ENCODE measurements at regions not wholly inside any gene's neighbourhood (a gene's known extent, or its start where the extent isn't known, plus 50 kb on each side); places are given as distances from the start of the nearest gene placed in this dataset.
"Not testable (repeated sequence)": the region's sequence is repeated elsewhere in the genome, so short reads cannot be mapped to it uniquely, and the experiment has no call there.

GRCh38 chr7:133132906-133133305, 51.0 kb upstream of the CHCHD3 start:
- no peak for DNase-seq (ENCODE audit: low spot score)

GRCh38 chr7:133134810-133135209, 52.9 kb upstream of the CHCHD3 start:
- no peak for DNase-seq (ENCODE audit: low spot score)

DNA sequence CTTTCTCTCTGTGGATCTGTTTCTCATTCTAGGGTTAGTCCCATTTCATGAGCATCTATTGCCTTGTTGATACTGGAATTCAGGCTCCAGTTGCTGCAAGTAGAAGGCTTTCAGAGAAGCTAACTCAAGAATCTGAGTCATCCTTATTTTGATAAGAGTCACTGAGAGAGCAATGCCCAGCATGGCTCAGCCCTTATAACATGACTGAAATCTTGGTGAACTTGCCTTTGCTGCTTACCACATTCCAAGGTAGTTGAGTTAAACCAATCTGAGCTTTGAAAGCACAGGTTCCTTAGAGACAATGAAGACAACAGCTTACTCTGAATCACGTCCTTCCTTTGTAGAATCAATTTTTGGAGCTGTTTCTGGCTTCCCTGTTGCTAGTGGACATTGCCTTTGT, 53.6 kb upstream of the CHCHD3 start:
- DNase-seq (ENCODE audit: low spot score): no peak

DNA sequence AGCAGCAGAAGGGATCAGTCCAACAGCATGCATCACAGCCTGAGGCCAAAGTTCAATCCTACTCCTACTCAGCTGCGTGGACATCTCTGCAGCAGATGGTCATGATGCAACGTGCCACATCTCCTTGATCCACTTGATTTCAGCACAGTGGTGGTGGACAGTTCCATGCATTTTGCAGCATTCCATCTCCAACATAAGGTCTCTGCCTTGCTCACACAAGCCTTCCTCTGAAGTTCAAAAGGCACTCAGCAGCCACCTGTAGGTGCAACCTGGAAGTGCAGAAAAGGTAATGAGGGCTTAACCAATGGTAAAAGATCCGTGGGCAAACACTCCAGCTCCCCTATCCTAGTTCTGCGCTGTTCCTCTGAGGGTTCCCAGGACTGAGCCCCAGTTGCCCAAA, 57.5 kb upstream of the CHCHD3 start:
- peak; percentile 51 for DNase-seq (ENCODE audit: low spot score)

- DNase-seq (ENCODE audit: low spot score): no peak
Observed at GRCh38 chr7:133139801-133140200, 57.9 kb upstream of the CHCHD3 start.

DNA sequence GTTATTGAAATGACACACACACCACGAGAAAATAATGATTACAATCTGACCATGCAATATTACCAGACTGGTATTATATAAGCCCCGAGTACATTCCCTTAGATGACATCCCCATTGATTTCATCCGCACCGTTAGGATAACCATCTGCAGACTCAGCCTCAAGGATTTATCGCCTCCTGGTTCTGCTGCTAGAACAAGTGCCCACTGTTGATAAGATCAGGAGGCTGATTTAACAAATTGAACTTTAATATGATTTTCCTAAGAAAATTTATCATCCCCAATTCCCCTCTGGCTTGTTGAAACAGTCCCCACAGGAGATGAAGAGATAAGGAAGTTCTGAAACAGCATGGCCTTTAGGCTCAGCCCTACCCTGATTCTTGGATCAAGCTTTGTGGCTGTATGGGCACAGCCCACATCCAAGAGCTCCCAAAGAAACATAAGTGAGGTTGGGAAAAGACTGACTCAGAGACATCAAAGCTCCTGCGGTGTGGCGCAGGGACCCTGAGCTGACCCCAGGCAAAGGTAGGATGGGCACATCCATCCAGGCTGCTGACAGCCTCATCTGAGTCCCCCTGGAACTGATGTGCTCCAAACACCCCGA, 59.2 kb upstream of the CHCHD3 start:
- no peak for DNase-seq (ENCODE audit: low spot score)

DNA sequence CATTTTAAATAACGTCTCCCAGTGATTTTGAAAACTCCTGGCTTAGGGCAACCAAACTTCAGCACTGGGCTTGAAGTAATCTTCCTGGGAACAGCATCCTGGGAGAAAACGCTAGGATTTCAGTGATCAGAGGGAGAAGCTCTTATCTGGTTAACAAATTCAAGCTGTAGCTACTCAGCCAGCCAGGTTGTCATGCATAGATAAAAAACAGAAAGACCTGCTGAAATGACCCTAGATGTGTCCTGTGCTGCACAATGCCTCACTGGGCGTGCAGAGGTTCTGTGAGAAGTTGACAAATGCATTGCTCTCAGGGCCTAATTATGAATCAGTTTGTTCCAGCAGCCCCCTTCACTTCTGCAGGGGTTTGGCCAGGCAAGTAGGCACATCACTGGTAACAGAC, 68.9 kb upstream of the CHCHD3 start:
- no peak for DNase-seq (ENCODE audit: low spot score)

- no peak for DNase-seq (ENCODE audit: low spot score)
Observed at GRCh38 chr7:133152875-133153274, 71.0 kb upstream of the CHCHD3 start.

- DNase-seq (ENCODE audit: low spot score): no peak
Observed at GRCh38 chr7:133155146-133155545, 73.3 kb upstream of the CHCHD3 start.

DNA sequence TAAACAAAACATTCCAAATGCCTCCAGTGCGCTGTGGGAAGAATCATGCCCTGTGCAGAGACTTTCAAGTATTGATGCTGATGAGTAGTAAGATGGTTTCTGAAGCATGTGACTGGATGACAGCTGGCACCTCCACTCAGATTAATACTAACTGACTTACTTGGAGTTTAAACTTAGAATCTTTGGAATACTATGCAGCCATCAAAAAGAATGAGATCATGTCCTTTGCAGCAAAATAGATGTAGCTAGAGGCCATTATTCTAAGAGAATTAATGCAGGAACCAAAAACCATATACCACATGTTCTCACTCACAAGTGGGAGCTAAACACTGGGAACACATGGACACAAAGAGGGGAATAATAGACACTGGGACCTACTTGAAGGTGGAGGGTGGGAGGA, 73.8 kb upstream of the CHCHD3 start:
- no peak for DNase-seq (ENCODE audit: low spot score)

DNA sequence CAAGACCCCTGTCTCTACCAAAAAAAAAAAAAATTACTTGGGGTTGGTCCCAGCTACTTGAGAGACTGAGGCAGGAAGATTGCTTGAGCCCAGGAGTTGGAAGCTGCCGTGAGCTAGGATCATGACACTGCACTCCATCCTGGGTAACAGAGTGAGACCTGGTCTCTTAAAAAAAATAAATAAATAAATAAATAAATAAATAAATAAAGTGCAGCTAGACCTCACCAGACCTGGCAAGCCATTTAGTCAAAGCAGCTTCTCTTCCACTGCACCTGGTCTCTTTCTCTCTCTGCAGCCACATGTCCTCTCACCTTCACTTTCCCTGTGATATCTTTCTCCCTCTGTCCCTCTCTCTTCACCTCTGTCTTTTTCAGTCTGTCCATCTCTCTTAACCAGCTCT, 75.2 kb upstream of the CHCHD3 start:
- DNase-seq (ENCODE audit: low spot score): no peak

DNA sequence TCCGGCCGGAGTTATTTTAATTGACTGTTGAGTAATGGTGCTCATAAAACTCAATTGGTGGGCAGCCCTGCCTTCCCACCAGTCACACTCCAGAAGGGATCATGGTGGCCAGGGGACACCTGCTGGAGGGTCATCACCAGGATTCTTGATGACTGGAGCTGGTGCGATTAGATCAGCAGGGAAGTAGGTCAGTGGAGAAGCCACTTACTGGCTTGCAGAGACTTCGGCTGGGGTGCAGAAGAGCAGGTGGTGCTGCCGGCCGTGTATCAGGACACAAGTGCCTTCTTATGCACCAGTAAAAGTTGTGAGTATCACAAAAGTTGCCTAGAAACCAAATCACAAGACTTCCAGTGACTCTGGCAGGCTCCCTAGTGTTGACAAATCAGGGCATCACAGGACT, 82.6 kb upstream of the CHCHD3 start:
- no peak for DNase-seq (ENCODE audit: low spot score)

GRCh38 chr7:133165001-133165400, 83.1 kb upstream of the CHCHD3 start:
- no peak for DNase-seq (ENCODE audit: low spot score)

GRCh38 chr7:133165529-133165928, 83.6 kb upstream of the CHCHD3 start:
- DNase-seq (ENCODE audit: low spot score): no peak

GRCh38 chr7:133167300-133167699, 85.4 kb upstream of the CHCHD3 start:
- DNase-seq (ENCODE audit: low spot score): no peak

GRCh38 chr7:133169167-133169822, 83.6 kb upstream of the EXOC4 start:
- DNase-seq (ENCODE audit: low spot score): not testable (repeated sequence)

DNA sequence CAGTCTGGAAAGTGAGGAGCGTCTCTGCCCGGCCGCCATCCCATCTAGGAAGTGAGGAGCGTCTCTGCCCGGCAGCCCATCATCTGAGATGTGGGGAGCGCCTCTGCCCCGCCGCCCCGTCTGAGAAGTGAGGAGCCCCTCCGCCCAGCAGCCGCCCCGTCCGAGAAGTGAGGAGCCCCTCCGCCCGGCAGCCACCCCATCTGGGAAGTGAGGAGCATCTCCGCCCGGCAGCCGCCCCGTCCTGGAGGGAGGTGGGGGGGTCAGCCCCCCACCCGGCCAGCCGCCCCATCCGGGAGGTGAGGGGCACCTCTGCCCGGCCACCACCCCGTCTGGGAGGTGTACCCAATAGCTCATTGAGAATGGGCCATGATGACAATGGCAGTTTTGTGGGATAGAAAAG, 75.4 kb upstream of the EXOC4 start:
- DNase-seq (ENCODE audit: low spot score): not testable (repeated sequence)

DNA sequence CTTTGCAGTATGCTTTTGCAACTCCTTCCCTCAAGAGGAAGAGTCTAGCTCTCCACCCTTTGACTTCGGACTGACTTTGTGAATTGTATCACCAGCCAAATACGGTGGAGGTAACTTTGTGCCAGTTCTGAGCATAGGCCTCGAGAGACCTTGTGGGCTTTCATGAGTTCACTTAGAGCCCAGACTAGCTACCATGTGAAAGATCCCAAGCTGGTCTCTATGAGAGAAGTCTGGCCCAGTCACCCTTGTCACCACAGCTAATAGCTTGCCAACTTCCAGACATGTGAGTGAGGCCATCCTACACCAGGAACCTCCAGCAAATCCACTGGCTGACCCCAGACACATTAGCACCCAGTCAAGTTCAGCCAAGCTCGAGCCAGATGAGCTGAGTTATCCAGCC, 72.2 kb upstream of the EXOC4 start:
- DNase-seq (ENCODE audit: low spot score): no peak

GRCh38 chr7:133183042-133183794, 69.7 kb upstream of the EXOC4 start:
- no peak for DNase-seq (ENCODE audit: low spot score)

DNA sequence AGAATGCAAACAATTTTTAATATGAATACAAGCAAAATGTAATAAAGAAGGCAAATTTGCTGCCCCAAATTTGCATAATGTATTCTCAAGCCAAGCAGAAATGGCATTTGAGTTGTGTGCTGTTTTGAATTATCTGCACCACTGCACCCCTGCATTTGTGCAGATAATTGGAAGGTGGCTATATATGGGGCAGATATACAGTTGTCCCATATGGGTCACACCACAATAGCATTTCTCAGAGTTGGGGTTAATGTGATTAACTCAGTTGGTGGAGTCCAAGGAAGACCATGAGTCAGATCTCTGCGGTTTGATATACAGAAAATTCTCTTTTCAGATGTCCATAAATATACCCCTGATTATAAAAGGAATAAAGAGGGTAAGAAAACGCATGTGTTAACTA, 68.9 kb upstream of the EXOC4 start:
- no peak for DNase-seq (ENCODE audit: low spot score)

GRCh38 chr7:133185512-133185911, 67.4 kb upstream of the EXOC4 start:
- no peak for DNase-seq (ENCODE audit: low spot score)

- no peak for DNase-seq (ENCODE audit: low spot score)
Observed at GRCh38 chr7:133186060-133186459, 66.8 kb upstream of the EXOC4 start.

- no peak for DNase-seq (ENCODE audit: low spot score)
Observed at GRCh38 chr7:133190172-133190528, 62.7 kb upstream of the EXOC4 start.
